Osteoblast (primary cell): ENCODE measurements at regions not wholly inside any gene's neighbourhood (a gene's known extent, or its start where the extent isn't known, plus 50 kb on each side); places are given as distances from the start of the nearest gene placed in this dataset.

Experiments
- DNase-seq: peaks from one replicate; pipeline ENCODE4 v3.0.0; 2011; ENCODE audit warnings: low spot score, mixed read lengths; ENCODE audit not compliant: insufficient read length; ENCODE audit errors: missing footprints
- H2AFZ ChIP-seq: 2 replicates; pipeline ENCODE4 v1.6.0; 2011; ENCODE audit warnings: mild to moderate bottlenecking, low read length
- H3K27ac ChIP-seq: 2 replicates; pipeline ENCODE4 v1.5.1; 2011; ENCODE audit warnings: mild to moderate bottlenecking, low read depth, low read length, moderate library complexity
- H3K27me3 ChIP-seq: 2 replicates; pipeline ENCODE4 v1.6.0; 2012; ENCODE audit warnings: mild to moderate bottlenecking, control low read depth, inconsistent platforms, low read length, moderate library complexity; ENCODE audit not compliant: insufficient read depth
- H3K36me3 ChIP-seq: 2 replicates; pipeline ENCODE4 v1.5.1; 2011; ENCODE audit warnings: mild to moderate bottlenecking, low read length, control low read depth, moderate library complexity; ENCODE audit not compliant: insufficient read depth
- H3K4me1 ChIP-seq: 2 replicates; pipeline ENCODE4 v1.5.1; 2011; ENCODE audit warnings: mild to moderate bottlenecking, low read length, control low read depth, moderate library complexity; ENCODE audit not compliant: insufficient read depth
- H3K4me2 ChIP-seq: 2 replicates; pipeline ENCODE4 v1.6.0; 2011; ENCODE audit warnings: mild to moderate bottlenecking, low read length; ENCODE audit not compliant: insufficient read depth
- H3K4me3 ChIP-seq: fragments of 200-600 bp; sonication (generic); 3 replicates; pipeline ENCODE4 v1.5.1; 2012; ENCODE audit warnings: mild to moderate bottlenecking, low read length, inconsistent platforms; ENCODE audit not compliant: insufficient read depth
- H3K79me2 ChIP-seq: 2 replicates; pipeline ENCODE4 v1.6.0; 2012; ENCODE audit warnings: mild to moderate bottlenecking, low read length, control low read depth, inconsistent platforms; ENCODE audit not compliant: insufficient read depth
- H3K9me3 ChIP-seq: 2 replicates; pipeline ENCODE4 v1.5.1; 2011; ENCODE audit warnings: low read depth, low read length, control low read depth
- H4K20me1 ChIP-seq: 2 replicates; pipeline ENCODE4 v1.6.0; 2012; ENCODE audit warnings: mild to moderate bottlenecking, low read length, control low read depth; ENCODE audit not compliant: insufficient read depth
- TF ChIP-seq, protein P1 (sequence below): IDR thresholded peaks from 2 replicates; pipeline ENCODE4 v1.5.1; 2011; ENCODE audit warnings: mild to moderate bottlenecking, low read depth, low read length, moderate library complexity; ENCODE audit errors: extremely low read depth

DNA sequence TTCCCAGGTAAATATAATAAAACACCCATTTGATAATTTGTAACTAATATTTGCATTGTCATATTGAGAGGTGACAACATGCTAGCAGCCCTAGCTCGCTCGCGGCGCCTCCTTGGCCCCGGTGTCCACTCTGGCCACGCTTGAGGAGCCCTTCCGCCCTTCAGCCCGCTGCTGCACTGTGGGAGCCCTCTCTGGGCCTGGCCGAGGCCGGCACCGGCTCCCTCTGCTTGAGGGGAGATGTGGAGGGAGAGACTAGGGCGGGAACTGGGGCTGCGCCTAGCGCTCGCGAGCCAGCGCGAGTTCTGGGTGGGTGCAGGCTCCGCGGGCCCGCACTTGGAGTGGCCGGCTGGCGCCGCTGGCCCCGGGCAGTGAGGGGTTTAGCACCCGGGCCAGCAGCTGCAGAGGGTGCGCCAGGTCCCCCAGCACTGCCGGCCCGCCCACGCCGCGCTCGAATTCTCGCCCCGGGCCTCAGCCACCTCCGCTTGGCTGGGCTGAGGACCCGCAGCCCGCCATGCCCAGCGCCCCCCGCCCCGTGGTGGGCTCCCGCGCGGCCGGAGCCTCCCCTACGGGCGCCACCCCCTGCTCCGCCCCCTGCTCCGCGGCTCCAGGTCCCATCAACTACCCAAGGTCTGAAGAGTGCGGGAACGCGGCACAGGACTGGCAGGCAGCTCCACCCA, 594.4 kb downstream of the SLITRK6 start:
- Histone ChIP-seq H4K20me1 (no peaks in the 10 kb centered on the region), H3K4me3 (no peak overlapping the region), H2AFZ (no peak overlapping the region), H3K4me2 (no peak overlapping the region), H3K27me3 (no peaks in the 10 kb centered on the region), H3K9me3 (peaks cover 2% of the 10 kb centered on the region), H3K4me1 (no peaks in the 10 kb centered on the region), H3K36me3 (no peaks in the 10 kb centered on the region), H3K27ac (no peak overlapping the region), H3K79me2 (no peaks in the 10 kb centered on the region)
- TF ChIP-seq, protein P1, sequence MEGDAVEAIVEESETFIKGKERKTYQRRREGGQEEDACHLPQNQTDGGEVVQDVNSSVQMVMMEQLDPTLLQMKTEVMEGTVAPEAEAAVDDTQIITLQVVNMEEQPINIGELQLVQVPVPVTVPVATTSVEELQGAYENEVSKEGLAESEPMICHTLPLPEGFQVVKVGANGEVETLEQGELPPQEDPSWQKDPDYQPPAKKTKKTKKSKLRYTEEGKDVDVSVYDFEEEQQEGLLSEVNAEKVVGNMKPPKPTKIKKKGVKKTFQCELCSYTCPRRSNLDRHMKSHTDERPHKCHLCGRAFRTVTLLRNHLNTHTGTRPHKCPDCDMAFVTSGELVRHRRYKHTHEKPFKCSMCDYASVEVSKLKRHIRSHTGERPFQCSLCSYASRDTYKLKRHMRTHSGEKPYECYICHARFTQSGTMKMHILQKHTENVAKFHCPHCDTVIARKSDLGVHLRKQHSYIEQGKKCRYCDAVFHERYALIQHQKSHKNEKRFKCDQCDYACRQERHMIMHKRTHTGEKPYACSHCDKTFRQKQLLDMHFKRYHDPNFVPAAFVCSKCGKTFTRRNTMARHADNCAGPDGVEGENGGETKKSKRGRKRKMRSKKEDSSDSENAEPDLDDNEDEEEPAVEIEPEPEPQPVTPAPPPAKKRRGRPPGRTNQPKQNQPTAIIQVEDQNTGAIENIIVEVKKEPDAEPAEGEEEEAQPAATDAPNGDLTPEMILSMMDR: no peak
- no peak for DNase-seq

DNA sequence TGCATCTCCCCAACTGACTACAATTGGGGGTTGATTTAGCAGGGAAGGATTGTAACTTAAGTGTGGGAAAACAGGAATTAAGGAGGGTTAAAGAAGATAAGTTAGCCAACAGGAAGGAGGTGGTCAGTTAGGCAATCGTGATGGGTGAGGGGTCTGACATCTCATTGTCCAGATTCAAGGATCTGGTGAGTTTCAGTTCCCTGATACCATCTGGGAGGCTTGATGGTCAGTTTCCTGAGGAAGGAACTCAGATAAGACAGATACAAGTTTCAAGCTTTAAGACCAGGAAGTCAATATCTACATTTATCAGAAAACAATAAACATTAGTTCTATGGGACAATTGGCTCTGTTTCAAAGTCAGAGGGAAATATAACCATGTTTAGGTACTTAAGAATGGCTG, 601.8 kb downstream of the SLITRK6 start:
- Histone ChIP-seq H3K79me2 (no peaks in the 10 kb centered on the region), H3K36me3 (no peaks in the 10 kb centered on the region), H3K4me2 (no peak overlapping the region), H3K27ac (no peak overlapping the region), H3K9me3 (no peaks in the 10 kb centered on the region), H2AFZ (no peak overlapping the region), H3K4me3 (no peak overlapping the region), H3K4me1 (no peaks in the 10 kb centered on the region), H3K27me3 (no peaks in the 10 kb centered on the region), H4K20me1 (no peaks in the 10 kb centered on the region)
- TF ChIP-seq, protein P1: no peak
- no peak for DNase-seq

DNA sequence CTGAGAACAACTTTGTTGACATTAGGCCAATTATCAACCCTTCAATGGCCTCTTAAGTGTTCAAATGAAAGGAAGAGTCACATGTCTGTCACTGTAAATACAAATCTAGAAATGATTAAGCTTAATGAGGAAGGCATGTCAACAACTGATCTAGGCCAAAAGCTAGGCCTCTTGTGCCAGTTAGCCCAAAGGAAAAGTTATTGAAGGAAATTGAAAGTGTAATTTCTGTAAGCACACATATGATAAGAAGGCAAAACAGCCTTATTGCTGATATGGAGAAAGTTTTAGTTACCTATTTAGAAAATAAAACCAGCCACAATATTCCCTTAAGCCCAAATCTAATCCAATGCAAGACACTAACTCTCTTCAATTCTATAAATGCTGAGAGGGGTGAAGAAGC, 604.7 kb downstream of the SLITRK6 start:
- Histone ChIP-seq H3K36me3 (no peaks in the 10 kb centered on the region), H3K27me3 (no peaks in the 10 kb centered on the region), H3K4me2 (no peak overlapping the region), H3K9me3 (no peaks in the 10 kb centered on the region), H3K4me1 (no peaks in the 10 kb centered on the region), H4K20me1 (no peaks in the 10 kb centered on the region), H3K79me2 (no peaks in the 10 kb centered on the region), H3K27ac (no peak overlapping the region), H2AFZ (no peak overlapping the region), H3K4me3 (no peak overlapping the region)
- TF ChIP-seq, protein P1: no peak
- DNase-seq: no peak

DNA sequence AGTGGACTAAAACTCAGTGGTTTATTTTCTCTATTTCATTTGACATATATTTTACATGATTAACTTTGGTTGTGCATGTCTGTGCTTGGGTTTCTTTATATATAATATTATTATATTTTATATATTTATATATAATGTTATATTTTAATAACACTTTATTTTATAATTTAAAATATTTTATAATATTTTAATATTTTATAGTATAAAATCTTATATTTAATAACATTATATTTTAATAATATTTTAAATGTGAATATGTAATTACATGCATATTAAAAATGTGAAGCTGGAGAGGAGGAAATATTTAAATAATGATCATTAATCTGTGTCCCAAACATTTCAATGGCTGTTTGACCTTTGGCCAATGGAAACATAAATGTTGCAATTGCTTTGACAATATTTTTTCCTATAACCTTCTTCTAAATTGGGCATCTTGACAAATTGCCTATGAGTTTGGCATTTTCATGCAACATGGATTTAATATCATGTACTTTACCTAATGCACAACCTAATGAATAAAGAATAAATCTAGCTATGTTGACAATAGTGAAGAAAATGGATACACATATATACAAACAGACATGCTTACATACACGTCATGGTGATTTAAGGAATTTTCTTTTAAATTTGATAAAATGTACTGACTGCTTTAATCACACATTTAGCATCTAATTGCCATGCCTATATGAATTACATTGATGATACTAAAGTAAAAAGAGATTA, 607.1 kb downstream of the SLITRK6 start:
- Histone ChIP-seq H3K36me3 (no peaks in the 10 kb centered on the region), H3K9me3 (no peaks in the 10 kb centered on the region), H3K4me3 (no peak overlapping the region), H3K27me3 (no peaks in the 10 kb centered on the region), H3K27ac (no peak overlapping the region), H2AFZ (no peak overlapping the region), H3K4me2 (no peak overlapping the region), H3K4me1 (no peaks in the 10 kb centered on the region), H4K20me1 (no peaks in the 10 kb centered on the region), H3K79me2 (no peaks in the 10 kb centered on the region)
- TF ChIP-seq, protein P1: no peak
- no peak for DNase-seq
